ENCODE measurements at regions not wholly inside any gene's neighbourhood (a gene's known extent, or its start where the extent isn't known, plus 50 kb on each side); places are given as distances from the start of the nearest gene placed in this dataset.

- no peaks in the 10 kb centered on the region for H3K9me3 ChIP-seq (ENCODE audit: control insufficient read depth, low read length)
- H3K27ac ChIP-seq (ENCODE audit: insufficient read depth, low read depth, low read length, poor library complexity, severe bottlenecking): no peak overlapping the region
- no peaks in the 10 kb centered on the region for H3K4me1 ChIP-seq (ENCODE audit: control insufficient read depth, insufficient read depth, low read length)
- WGBS, 2 experiments: 40 to 41% methylated on average over 3 of the region's 4 CpGs
- no peaks in the 10 kb centered on the region for H3K36me3 ChIP-seq (ENCODE audit: control insufficient read depth, insufficient read depth, low read length)
- H3K4me3 ChIP-seq (ENCODE audit: insufficient read depth, low read depth, low read length): no peak overlapping the region
- H3K27me3 ChIP-seq (ENCODE audit: control insufficient read depth, insufficient read depth, low read length, poor library complexity, severe bottlenecking): no peaks in the 10 kb centered on the region
Observed at GRCh38 chr13:33489563-33489962, 204.0 kb upstream of the STARD13 start.

DNA sequence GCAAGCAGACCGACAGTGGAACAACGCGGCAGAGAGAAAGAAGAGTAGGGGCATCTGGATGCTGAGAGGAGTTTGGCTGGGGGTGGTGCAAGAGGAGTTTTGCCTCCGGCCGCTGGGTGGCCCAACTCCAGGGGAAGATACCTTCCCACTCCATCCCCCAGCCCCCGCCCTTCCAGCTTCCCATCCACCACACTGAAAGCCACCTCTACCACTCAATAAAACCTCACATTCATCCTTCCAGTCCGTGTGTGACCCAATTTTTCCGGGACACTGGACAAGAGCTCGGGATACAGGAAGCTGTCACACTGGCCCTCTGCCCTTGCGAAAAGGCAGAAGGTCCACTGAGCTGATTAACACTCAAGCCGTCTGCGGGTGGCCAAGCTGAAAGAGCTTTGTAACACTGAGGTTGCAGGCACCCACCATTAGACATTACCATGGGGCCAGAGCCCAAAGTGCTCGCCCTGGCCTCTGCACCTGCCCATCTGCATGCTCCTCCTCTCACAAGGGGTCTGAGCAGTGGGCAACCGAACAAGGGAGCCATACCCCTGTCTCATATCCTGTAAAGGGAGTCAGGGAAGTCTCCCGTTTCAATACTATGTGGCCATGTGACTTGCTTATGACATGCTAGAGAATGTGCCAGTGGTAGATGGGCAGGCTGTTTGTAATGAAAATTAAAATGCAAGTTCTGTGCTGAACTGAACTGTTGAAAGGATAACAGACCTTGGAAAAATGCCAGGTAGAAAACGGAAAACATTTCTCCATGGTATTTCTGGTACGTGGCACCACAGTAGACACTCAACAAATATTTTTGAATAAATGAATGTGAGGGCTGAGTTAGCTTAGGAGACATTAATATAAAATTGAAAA, 205.1 kb upstream of the STARD13 start:
- H3K27me3 ChIP-seq (ENCODE audit: control insufficient read depth, insufficient read depth, low read length, poor library complexity, severe bottlenecking): no peaks in the 10 kb centered on the region
- H3K27ac ChIP-seq (ENCODE audit: insufficient read depth, low read depth, low read length, poor library complexity, severe bottlenecking): no peak overlapping the region
- no peak overlapping the region for H3K4me3 ChIP-seq (ENCODE audit: insufficient read depth, low read depth, low read length)
- no peaks in the 10 kb centered on the region for H3K9me3 ChIP-seq (ENCODE audit: control insufficient read depth, low read length)
- no peaks in the 10 kb centered on the region for H3K36me3 ChIP-seq (ENCODE audit: control insufficient read depth, insufficient read depth, low read length)
- no peaks in the 10 kb centered on the region for H3K4me1 ChIP-seq (ENCODE audit: control insufficient read depth, insufficient read depth, low read length)
- WGBS, 2 experiments: 73 to 76% methylated on average over 17 of the region's 17 CpGs

DNA sequence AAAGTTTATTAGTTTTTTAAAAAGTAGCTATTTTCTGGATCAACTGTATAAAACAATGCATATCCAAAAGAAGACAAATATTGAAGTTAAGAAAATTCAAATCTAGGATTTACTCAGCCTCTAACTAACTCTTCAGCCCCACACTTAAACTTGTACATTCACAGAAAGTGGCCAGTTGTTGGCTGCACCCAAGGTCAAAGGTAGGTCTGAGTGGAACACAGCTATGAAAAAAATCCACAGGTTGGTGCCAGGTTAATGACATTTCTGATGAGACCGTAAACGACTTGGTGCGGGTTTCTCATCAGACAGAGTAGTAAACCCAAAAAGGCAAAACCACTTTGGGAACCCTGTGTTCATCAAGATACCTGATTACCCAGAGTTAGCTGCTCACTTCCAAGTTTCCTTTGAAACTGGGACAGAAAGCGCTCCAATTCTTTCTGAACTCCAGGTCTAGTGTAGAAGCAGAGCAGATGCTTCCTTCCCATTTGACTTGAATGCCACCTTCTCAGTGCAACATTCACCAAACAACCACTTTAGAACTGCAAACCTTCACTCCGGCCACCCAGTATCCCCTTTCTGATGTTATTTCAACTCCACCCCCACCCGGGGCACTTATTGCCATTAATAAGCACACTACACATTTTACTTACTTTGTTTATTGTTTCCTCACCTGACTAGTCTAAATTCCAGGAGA, 208.3 kb upstream of the STARD13 start:
- WGBS, 2 experiments: 81 to 83% methylated on average over 6 of the region's 6 CpGs
- H3K36me3 ChIP-seq (ENCODE audit: control insufficient read depth, insufficient read depth, low read length): no peaks in the 10 kb centered on the region
- no peaks in the 10 kb centered on the region for H3K9me3 ChIP-seq (ENCODE audit: control insufficient read depth, low read length)
- H3K27me3 ChIP-seq (ENCODE audit: control insufficient read depth, insufficient read depth, low read length, poor library complexity, severe bottlenecking): no peaks in the 10 kb centered on the region
- no peaks in the 10 kb centered on the region for H3K4me1 ChIP-seq (ENCODE audit: control insufficient read depth, insufficient read depth, low read length)
- H3K4me3 ChIP-seq (ENCODE audit: insufficient read depth, low read depth, low read length): no peak overlapping the region
- no peak overlapping the region for H3K27ac ChIP-seq (ENCODE audit: insufficient read depth, low read depth, low read length, poor library complexity, severe bottlenecking)

DNA sequence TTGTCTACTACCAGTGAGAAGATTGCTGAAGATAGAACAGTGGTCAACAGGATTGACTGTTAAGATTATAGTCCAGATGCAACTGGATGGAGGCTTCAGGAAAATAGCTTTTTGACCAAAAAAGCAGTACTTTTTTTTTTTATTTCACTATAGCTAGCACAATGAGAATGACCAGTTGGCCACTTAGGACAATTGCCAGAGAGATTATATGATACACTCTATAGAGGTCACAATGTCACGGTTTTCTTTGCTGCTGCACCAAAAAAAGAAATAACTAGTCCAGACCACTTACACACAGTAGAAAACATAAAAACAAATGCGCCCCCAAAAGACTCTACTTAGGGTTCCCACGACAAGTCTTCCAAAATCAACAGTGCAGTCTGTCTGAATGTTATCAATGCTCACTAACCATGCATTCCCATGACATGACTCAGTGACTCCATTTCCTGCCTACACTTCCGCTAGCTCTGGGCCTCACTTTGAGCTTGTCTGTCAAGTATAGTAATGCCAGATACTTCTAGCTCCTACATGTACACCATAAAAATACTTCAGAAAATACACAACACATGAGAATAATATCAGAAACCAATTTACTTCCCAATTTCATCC, 209.1 kb upstream of the STARD13 start:
- no peak overlapping the region for H3K27ac ChIP-seq (ENCODE audit: insufficient read depth, low read depth, low read length, poor library complexity, severe bottlenecking)
- 89 to 93% methylated on average over 4 of the region's 4 CpGs for WGBS, 2 experiments
- H3K4me1 ChIP-seq (ENCODE audit: control insufficient read depth, insufficient read depth, low read length): no peaks in the 10 kb centered on the region
- no peaks in the 10 kb centered on the region for H3K36me3 ChIP-seq (ENCODE audit: control insufficient read depth, insufficient read depth, low read length)
- H3K27me3 ChIP-seq (ENCODE audit: control insufficient read depth, insufficient read depth, low read length, poor library complexity, severe bottlenecking): no peaks in the 10 kb centered on the region
- no peak overlapping the region for H3K4me3 ChIP-seq (ENCODE audit: insufficient read depth, low read depth, low read length)
- H3K9me3 ChIP-seq (ENCODE audit: control insufficient read depth, low read length): no peaks in the 10 kb centered on the region

GRCh38 chr13:33496336-33496735, 210.8 kb upstream of the STARD13 start:
- Histone ChIP-seq H3K4me1 (ENCODE audit: control insufficient read depth, insufficient read depth, low read length) (no peaks in the 10 kb centered on the region), H3K9me3 (ENCODE audit: control insufficient read depth, low read length) (no peaks in the 10 kb centered on the region), H3K4me3 (ENCODE audit: insufficient read depth, low read depth, low read length) (no peak overlapping the region), H3K27ac (ENCODE audit: insufficient read depth, low read depth, low read length, poor library complexity, severe bottlenecking) (no peak overlapping the region), H3K27me3 (ENCODE audit: control insufficient read depth, insufficient read depth, low read length, poor library complexity, severe bottlenecking) (no peaks in the 10 kb centered on the region), H3K36me3 (ENCODE audit: control insufficient read depth, insufficient read depth, low read length) (no peaks in the 10 kb centered on the region)

DNA sequence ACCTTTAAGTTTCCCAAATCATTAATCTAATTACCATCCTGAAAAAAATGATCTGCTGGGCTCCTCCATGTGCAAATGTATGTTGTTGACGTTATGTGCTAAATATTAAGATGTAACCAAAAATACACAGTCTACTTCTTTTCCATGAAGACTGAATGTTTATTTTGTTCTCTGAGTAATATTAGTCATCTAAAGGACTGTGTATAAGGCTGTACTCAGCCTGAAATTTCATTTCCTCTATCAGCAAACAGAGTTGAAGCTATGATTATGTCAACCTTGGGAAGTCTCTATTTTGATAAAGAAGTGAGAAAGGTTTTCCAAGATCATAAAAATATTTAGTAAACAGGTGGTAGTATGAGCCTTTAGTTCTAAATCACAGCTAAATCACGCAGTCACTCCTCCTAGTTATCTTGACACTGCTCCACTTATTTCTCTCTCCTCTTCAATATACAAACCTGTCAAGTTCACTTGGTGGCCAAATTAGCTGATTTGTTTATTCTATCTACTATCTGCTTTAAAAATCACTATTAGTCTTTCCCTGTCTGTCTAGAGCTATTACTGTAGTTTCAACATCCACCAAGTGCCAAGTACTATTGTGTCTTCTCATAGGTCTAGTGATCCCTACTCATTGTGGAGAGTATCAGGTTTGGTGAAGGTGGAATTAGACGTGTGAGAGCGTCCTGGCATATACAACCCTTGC, 211.7 kb upstream of the STARD13 start:
- H3K27me3 ChIP-seq (ENCODE audit: control insufficient read depth, insufficient read depth, low read length, poor library complexity, severe bottlenecking): no peaks in the 10 kb centered on the region
- H3K9me3 ChIP-seq (ENCODE audit: control insufficient read depth, low read length): no peaks in the 10 kb centered on the region
- H3K36me3 ChIP-seq (ENCODE audit: control insufficient read depth, insufficient read depth, low read length): no peaks in the 10 kb centered on the region
- no peak overlapping the region for H3K4me3 ChIP-seq (ENCODE audit: insufficient read depth, low read depth, low read length)
- WGBS, 2 experiments: 77 to 78% methylated on average over 3 of the region's 4 CpGs
- no peak overlapping the region for H3K27ac ChIP-seq (ENCODE audit: insufficient read depth, low read depth, low read length, poor library complexity, severe bottlenecking)
- no peaks in the 10 kb centered on the region for H3K4me1 ChIP-seq (ENCODE audit: control insufficient read depth, insufficient read depth, low read length)

DNA sequence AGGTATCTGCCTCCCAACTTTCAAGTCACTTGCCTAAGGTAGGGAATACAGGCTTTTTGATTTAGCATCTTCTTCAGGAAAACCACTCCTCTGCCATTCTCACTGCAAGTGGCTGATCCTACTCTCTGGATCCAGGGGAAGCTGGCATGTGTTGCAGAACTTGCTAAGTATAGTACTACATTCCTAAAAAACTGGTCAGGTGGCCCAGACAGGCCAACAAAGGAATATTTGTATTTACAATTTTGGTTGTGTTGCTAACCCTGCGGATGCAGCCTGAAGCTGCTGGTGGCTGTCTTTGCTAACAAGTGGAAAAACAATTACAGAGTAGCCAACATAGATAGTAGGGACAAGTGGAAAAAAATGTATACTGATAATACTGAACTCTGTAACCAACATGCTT, 222.5 kb upstream of the STARD13 start:
- Histone ChIP-seq H3K4me1 (ENCODE audit: control insufficient read depth, insufficient read depth, low read length) (no peaks in the 10 kb centered on the region), H3K4me3 (ENCODE audit: insufficient read depth, low read depth, low read length) (no peak overlapping the region), H3K9me3 (ENCODE audit: control insufficient read depth, low read length) (no peaks in the 10 kb centered on the region), H3K27ac (ENCODE audit: insufficient read depth, low read depth, low read length, poor library complexity, severe bottlenecking) (no peak overlapping the region), H3K36me3 (ENCODE audit: control insufficient read depth, insufficient read depth, low read length) (no peaks in the 10 kb centered on the region), H3K27me3 (ENCODE audit: control insufficient read depth, insufficient read depth, low read length, poor library complexity, severe bottlenecking) (no peaks in the 10 kb centered on the region)
- 88 to 100% methylated on average over 1 of the region's 1 CpG for WGBS, 2 experiments

DNA sequence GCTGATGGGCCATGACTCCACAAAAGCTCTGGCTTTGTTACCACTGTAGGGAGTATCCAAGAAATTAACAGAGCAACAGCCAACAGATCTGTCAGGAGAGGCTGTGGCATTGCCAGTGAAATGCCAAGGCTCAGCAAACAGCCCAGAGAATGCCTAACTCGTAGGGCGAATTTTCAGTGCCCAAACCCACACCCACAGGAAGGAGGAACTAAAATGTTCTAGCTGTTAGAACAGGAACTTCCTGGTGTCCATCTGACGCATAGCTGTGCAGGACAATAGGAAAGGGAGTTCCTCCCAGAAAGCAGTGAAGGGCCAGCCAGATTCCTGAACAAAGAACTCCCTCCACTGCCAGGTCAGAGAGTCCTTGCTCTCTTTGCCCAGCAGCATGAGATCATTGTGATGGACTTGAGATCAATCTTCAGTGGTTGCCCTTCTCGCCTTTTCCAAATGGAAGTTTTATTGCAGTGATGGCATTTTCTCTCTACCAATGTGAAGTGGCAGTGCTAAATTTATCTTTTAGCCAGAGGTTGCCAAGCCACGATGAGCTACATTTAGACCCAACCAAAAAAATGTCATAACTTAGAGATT, 224.2 kb upstream of the STARD13 start:
- Histone ChIP-seq H3K4me1 (ENCODE audit: control insufficient read depth, insufficient read depth, low read length) (no peaks in the 10 kb centered on the region), H3K9me3 (ENCODE audit: control insufficient read depth, low read length) (no peaks in the 10 kb centered on the region), H3K27ac (ENCODE audit: insufficient read depth, low read depth, low read length, poor library complexity, severe bottlenecking) (no peak overlapping the region), H3K27me3 (ENCODE audit: control insufficient read depth, insufficient read depth, low read length, poor library complexity, severe bottlenecking) (no peaks in the 10 kb centered on the region), H3K4me3 (ENCODE audit: insufficient read depth, low read depth, low read length) (no peak overlapping the region), H3K36me3 (ENCODE audit: control insufficient read depth, insufficient read depth, low read length) (no peaks in the 10 kb centered on the region)
- 89 to 92% methylated on average over 5 of the region's 5 CpGs for WGBS, 2 experiments

- Histone ChIP-seq H3K36me3 (ENCODE audit: control insufficient read depth, insufficient read depth, low read length) (no peaks in the 10 kb centered on the region), H3K4me3 (ENCODE audit: insufficient read depth, low read depth, low read length) (no peak overlapping the region), H3K27ac (ENCODE audit: insufficient read depth, low read depth, low read length, poor library complexity, severe bottlenecking) (no peak overlapping the region), H3K27me3 (ENCODE audit: control insufficient read depth, insufficient read depth, low read length, poor library complexity, severe bottlenecking) (no peaks in the 10 kb centered on the region), H3K4me1 (ENCODE audit: control insufficient read depth, insufficient read depth, low read length) (no peaks in the 10 kb centered on the region), H3K9me3 (ENCODE audit: control insufficient read depth, low read length) (no peaks in the 10 kb centered on the region)
Observed at GRCh38 chr13:33510350-33510970, 224.9 kb upstream of the STARD13 start.
